Upper lobe of left lung (tissue), 6 donors: ENCODE measurements at regions not wholly inside any gene's neighbourhood (a gene's known extent, or its start where the extent isn't known, plus 50 kb on each side); places are given as distances from the start of the nearest gene placed in this dataset.

Experiments used
- ATAC-seq, 2 donors: fragments of 200-7000 bp; cut with Tn5 transposase; one replicate each; pipeline ENCODE4 v1.9.1; 2022; ENCODE audit warnings: mild to moderate bottlenecking in 2 of 2, moderate library complexity in 2 of 2; ENCODE audit not compliant: low FRiP score in 2 of 2
- DNase-seq, 2 donors: peaks; one replicate each; pipeline ENCODE4 v3.0.0-alpha.2; 2019 to 2020
- H3K27ac ChIP-seq, 4 donors: fragments of 200-600 bp; sonication (generic); one replicate each; pipeline ENCODE4 v1.5.1; 2016 to 2019
- H3K27me3 ChIP-seq, 4 donors: fragments of 200-600 bp; sonication (generic); one replicate each; pipeline ENCODE4 v1.5.1; 2017 to 2019
- H3K36me3 ChIP-seq, 4 donors: fragments of 200-600 bp; sonication (generic); one replicate each; pipeline ENCODE4 v1.5.1; 2016 to 2019
- H3K4me1 ChIP-seq, 4 donors: fragments of 200-600 bp; sonication (generic); one replicate each; pipeline ENCODE4 v1.5.1; 2018 to 2019
- H3K4me3 ChIP-seq, 4 donors: fragments of 200-600 bp; sonication (generic); one replicate each; pipeline ENCODE4 v1.5.1; 2017 to 2019; ENCODE audit warnings: mild to moderate bottlenecking in 2 of 4, moderate library complexity in 1 of 4
- H3K9me3 ChIP-seq, 4 donors: fragments of 200-600 bp; sonication (generic); one replicate each; pipeline ENCODE4 v1.5.1; 2018 to 2019
- EP300 ChIP-seq, 4 donors: sonication (generic); formaldehyde crosslinking; IDR thresholded peaks; one replicate each; pipeline ENCODE4 v1.5.1; 2017; ENCODE audit warnings: antibody characterized with exemption in 4 of 4, control low read depth in 2 of 4
- POLR2A ChIP-seq, 4 donors: fragments of 450-650 bp; IDR thresholded peaks; one replicate each; pipeline ENCODE4 v1.5.1; 2016 to 2017; ENCODE audit warnings: antibody characterized with exemption in 4 of 4, mild to moderate bottlenecking in 2 of 4
- POLR2AphosphoS5 ChIP-seq, 2 donors: sonication (generic); formaldehyde crosslinking; IDR thresholded peaks; one replicate each; pipeline ENCODE4 v1.5.1; 2017; ENCODE audit warnings: antibody characterized with exemption in 2 of 2
- WGBS, 2 donors: methylation state at CpG; one replicate each; pipeline ENCODE4 v1.1.5; 2017 to 2018; 5-methylcytosine and 5-hydroxymethylcytosine counted together
- TF ChIP-seq, protein P1 (sequence below), 6 experiments: fragments of 450-650 bp in 4 of 6; fragments of 200-600 bp in 2 of 6; sonication (generic) in 2 of 6; IDR thresholded peaks; one replicate each; pipeline ENCODE4 v1.5.1; 2016 to 2019; ENCODE audit warnings: antibody characterized with exemption in 6 of 6
- donor health status: DM: no; HTN: no; CAD: no; lungs with moderate emphysema.
- donor health status: DM: no; HTN: yes; CAD: no; lungs with severe emphysema.

DNA sequence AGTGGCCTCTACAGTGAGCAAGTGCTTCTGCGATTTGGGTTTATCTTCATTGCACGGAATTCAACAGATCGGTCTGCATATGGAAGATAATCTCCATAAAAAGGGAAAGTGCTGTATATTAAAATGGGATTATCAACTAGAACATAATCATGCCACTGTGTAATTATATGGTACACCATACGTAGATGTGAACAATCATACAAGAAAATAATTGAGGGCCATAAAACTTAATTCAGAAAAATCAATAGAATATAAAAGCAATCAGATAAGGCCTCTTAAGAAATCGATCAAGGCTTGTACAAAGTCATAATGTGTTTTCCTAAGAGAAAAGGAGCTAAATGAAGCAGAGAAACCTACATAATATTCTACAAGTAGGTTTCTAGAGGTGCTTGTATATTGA lies 157.5 kb upstream of the MGMT start:
- Histone ChIP-seq H3K27ac (no peak overlapping the region), H3K4me1 (no peaks in the 10 kb centered on the region), H3K9me3 (peaks cover 0 to 4% (median 0%) of the 10 kb centered on the region in 4 donors), H3K4me3 (no peak overlapping the region), H3K27me3 (no peaks in the 10 kb centered on the region), H3K36me3 (no peaks in the 10 kb centered on the region)
- no peak for ATAC-seq
- DNase-seq: no peak
- 90 to 91% methylated on average over 5 of the region's 5 CpGs for WGBS, 2 donors
- TF ChIP-seq POLR2AphosphoS5 (IDR thresholded peaks at IDR 0.05): no peak
- TF ChIP-seq, protein P1, sequence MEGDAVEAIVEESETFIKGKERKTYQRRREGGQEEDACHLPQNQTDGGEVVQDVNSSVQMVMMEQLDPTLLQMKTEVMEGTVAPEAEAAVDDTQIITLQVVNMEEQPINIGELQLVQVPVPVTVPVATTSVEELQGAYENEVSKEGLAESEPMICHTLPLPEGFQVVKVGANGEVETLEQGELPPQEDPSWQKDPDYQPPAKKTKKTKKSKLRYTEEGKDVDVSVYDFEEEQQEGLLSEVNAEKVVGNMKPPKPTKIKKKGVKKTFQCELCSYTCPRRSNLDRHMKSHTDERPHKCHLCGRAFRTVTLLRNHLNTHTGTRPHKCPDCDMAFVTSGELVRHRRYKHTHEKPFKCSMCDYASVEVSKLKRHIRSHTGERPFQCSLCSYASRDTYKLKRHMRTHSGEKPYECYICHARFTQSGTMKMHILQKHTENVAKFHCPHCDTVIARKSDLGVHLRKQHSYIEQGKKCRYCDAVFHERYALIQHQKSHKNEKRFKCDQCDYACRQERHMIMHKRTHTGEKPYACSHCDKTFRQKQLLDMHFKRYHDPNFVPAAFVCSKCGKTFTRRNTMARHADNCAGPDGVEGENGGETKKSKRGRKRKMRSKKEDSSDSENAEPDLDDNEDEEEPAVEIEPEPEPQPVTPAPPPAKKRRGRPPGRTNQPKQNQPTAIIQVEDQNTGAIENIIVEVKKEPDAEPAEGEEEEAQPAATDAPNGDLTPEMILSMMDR (IDR thresholded peaks at IDR 0.05): no peak
- TF ChIP-seq EP300 (IDR thresholded peaks at IDR 0.05): no peak
- no peak for TF ChIP-seq POLR2A (IDR thresholded peaks at IDR 0.05)

GRCh38 chr10:129310881-129311280 lies 156.2 kb upstream of the MGMT start:
- Histone ChIP-seq H3K27me3 (no peaks in the 10 kb centered on the region), H3K27ac (no peak overlapping the region), H3K4me3 (no peak overlapping the region), H3K36me3 (no peaks in the 10 kb centered on the region), H3K4me1 (no peaks in the 10 kb centered on the region), H3K9me3 (peaks cover 0 to 8% (median 0%) of the 10 kb centered on the region in 4 donors)
- DNase-seq (no peak), ATAC-seq (no peak)
- 69 to 85% methylated on average over 4 of the region's 4 CpGs for WGBS, 2 donors
- TF ChIP-seq, protein P1 (IDR thresholded peaks at IDR 0.05): no peak
- no peak for TF ChIP-seq POLR2AphosphoS5 (IDR thresholded peaks at IDR 0.05)
- no peak for TF ChIP-seq POLR2A (IDR thresholded peaks at IDR 0.05)
- TF ChIP-seq EP300 (IDR thresholded peaks at IDR 0.05): no peak

- Histone ChIP-seq H3K27me3 (no peaks in the 10 kb centered on the region), H3K36me3 (no peaks in the 10 kb centered on the region), H3K27ac (no peak overlapping the region), H3K9me3 (peaks cover 0 to 28% (median 10%) of the 10 kb centered on the region in 4 donors), H3K4me1 (no peaks in the 10 kb centered on the region), H3K4me3 (no peak overlapping the region)
- DNase-seq (no peak), ATAC-seq (no peak)
- TF ChIP-seq, protein P1 (IDR thresholded peaks at IDR 0.05): no peak
- no peak for TF ChIP-seq EP300 (IDR thresholded peaks at IDR 0.05)
- no peak for TF ChIP-seq POLR2AphosphoS5 (IDR thresholded peaks at IDR 0.05)
- no peak for TF ChIP-seq POLR2A (IDR thresholded peaks at IDR 0.05)
- WGBS, 2 donors: 80 to 90% methylated on average over 1 of the region's 1 CpG
These were observed 147.1 kb upstream of the MGMT start for GRCh38 chr10:129319934-129320333.

DNA sequence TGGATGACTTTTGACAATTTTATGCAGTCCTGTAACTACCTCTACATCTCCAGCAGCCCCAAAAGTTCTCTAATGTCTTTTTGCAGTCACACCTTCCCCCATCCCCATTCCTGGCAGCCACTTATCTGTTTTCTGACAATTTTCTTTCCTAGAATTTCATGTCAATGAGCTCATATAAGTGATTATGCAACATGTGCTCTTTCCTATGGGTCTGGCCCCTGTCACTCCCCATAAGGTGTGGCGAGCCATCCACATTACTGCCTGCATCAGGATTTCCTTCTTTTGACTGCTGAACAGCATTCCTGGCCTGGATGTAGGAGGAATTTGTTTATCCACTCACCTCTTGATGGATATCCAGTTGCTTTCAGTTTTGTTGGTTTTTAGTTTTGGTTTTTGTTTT lies 146.7 kb upstream of the MGMT start:
- no peak for TF ChIP-seq EP300 (IDR thresholded peaks at IDR 0.05)
- Histone ChIP-seq H3K36me3 (no peaks in the 10 kb centered on the region), H3K27ac (no peak overlapping the region), H3K4me3 (no peak overlapping the region), H3K9me3 (peaks cover 0 to 28% (median 10%) of the 10 kb centered on the region in 4 donors), H3K27me3 (no peaks in the 10 kb centered on the region), H3K4me1 (no peaks in the 10 kb centered on the region)
- 73 to 82% methylated on average over 1 of the region's 1 CpG for WGBS, 2 donors
- no peak for DNase-seq
- ATAC-seq: no peak

- no peaks in the 10 kb centered on the region for H3K36me3 ChIP-seq
- peaks cover 0 to 18% (median 8%) of the 10 kb centered on the region in 4 donors for H3K9me3 ChIP-seq
- DNase-seq: no peak
- 91 to 92% methylated on average over 10 of the region's 10 CpGs for WGBS, 2 donors
- no peak overlapping the region for H3K27ac ChIP-seq
- no peak overlapping the region for H3K4me3 ChIP-seq
- TF ChIP-seq POLR2AphosphoS5 (IDR thresholded peaks at IDR 0.05) (no peak), EP300 (IDR thresholded peaks at IDR 0.05) (no peak), POLR2A (IDR thresholded peaks at IDR 0.05) (no peak)
- TF ChIP-seq, protein P1 (IDR thresholded peaks at IDR 0.05): no peak
- H3K4me1 ChIP-seq: no peaks in the 10 kb centered on the region
- H3K27me3 ChIP-seq: no peaks in the 10 kb centered on the region
- ATAC-seq: no peak
These were observed 145.3 kb upstream of the MGMT start for GRCh38 chr10:129321727-129322126.
